GM12874 (cell line): ENCODE measurements at regions not wholly inside any gene's neighbourhood (a gene's known extent, or its start where the extent isn't known, plus 50 kb on each side); places are given as distances from the start of the nearest gene placed in this dataset.

Experiments used
- CTCF ChIP-seq: IDR thresholded peaks from 2 replicates; pipeline ENCODE4 v1.5.1; 2011; ENCODE audit warnings: low read depth, mild to moderate bottlenecking, control low read depth, low read length, moderate library complexity; ENCODE audit not compliant: insufficient read depth

- TF ChIP-seq CTCF, result no peak
These were observed 965.6 kb downstream of the XPNPEP1 start for GRCh38 chr10:108957681-108958080.

- no peak for TF ChIP-seq CTCF
These were observed 967.2 kb downstream of the XPNPEP1 start for GRCh38 chr10:108956149-108956548.

- TF ChIP-seq CTCF, result no peak
These were observed 1010.0 kb downstream of the XPNPEP1 start for GRCh38 chr10:108913300-108913699.

GRCh38 chr10:108911814-108912541 lies 1011.3 kb downstream of the XPNPEP1 start:
- peak; percentile 49 for TF ChIP-seq CTCF

GRCh38 chr10:108908096-108908495 lies 1015.2 kb downstream of the XPNPEP1 start:
- no peak for TF ChIP-seq CTCF

- no peak for TF ChIP-seq CTCF
These were observed 1017.5 kb downstream of the XPNPEP1 start for GRCh38 chr10:108905821-108906220.

GRCh38 chr10:108905171-108905570 lies 1018.1 kb downstream of the XPNPEP1 start:
- TF ChIP-seq CTCF, result no peak
